Colonic mucosa (tissue), 4 donors: ENCODE measurements at regions not wholly inside any gene's neighbourhood (a gene's known extent, or its start where the extent isn't known, plus 50 kb on each side); places are given as distances from the start of the nearest gene placed in this dataset.

Experiments used
- DNase-seq: peaks from one replicate; pipeline ENCODE4 v3.0.0-alpha.2; 2020
- H3K27ac ChIP-seq: fragments of 200-600 bp; one replicate; pipeline ENCODE4 v1.8.0; 2021
- H3K27me3 ChIP-seq: fragments of 200-600 bp; one replicate; pipeline ENCODE4 v1.8.0; 2021
- H3K36me3 ChIP-seq: fragments of 200-600 bp; one replicate; pipeline ENCODE4 v1.8.0; 2021
- H3K4me1 ChIP-seq: fragments of 200-600 bp; one replicate; pipeline ENCODE4 v1.8.0; 2021; ENCODE audit warnings: mild to moderate bottlenecking
- H3K4me3 ChIP-seq: fragments of 200-600 bp; one replicate; pipeline ENCODE4 v1.8.0; 2021
- H3K9ac ChIP-seq, 2 donors: one replicate each; pipeline ENCODE4 v1.7.0; 2013; ENCODE audit warnings: control low read depth in 2 of 2, low read depth in 2 of 2, low read length in 2 of 2
- H3K9me3 ChIP-seq: fragments of 200-600 bp; one replicate; pipeline ENCODE4 v1.8.0; 2021
- CTCF ChIP-seq: fragments of 200-600 bp; IDR thresholded peaks from one replicate; pipeline ENCODE4 v1.8.0; 2022; ENCODE audit warnings: antibody characterized with exemption, mild to moderate bottlenecking
- intact Hi-C: fragments of 100-400 bp; cut with DNase I; formaldehyde crosslinking; loops from one replicate; pipeline ENCODE4 v1.14.1; 2022
- donor health status: healthy.
- donor health status: DM: no; HTN: no; CAD: no.
- donor health status: DM: no; HTN: no; CAD: no.

GRCh38 chr4:55744369-55744768, 75.2 kb upstream of the EXOC1L start:
- H3K9ac ChIP-seq = no peak overlapping the region
- TF ChIP-seq CTCF = no peak
- no peak overlapping the region for H3K27ac ChIP-seq
- no peaks in the 10 kb centered on the region for H3K9me3 ChIP-seq
- H3K36me3 ChIP-seq = no peaks in the 10 kb centered on the region
- H3K4me1 ChIP-seq = no peaks in the 10 kb centered on the region
- DNase-seq = no peak
- H3K4me3 ChIP-seq = no peak overlapping the region
- no peaks in the 10 kb centered on the region for H3K27me3 ChIP-seq
- intact Hi-C loops = no loop called here

- H3K9me3 ChIP-seq = no peaks in the 10 kb centered on the region
- no peak for TF ChIP-seq CTCF
- intact Hi-C loops = no loop called here
- no peaks in the 10 kb centered on the region for H3K4me1 ChIP-seq
- H3K36me3 ChIP-seq = no peaks in the 10 kb centered on the region
- no peak overlapping the region for H3K4me3 ChIP-seq
- H3K27me3 ChIP-seq = no peaks in the 10 kb centered on the region
- no peak for DNase-seq
- no peak overlapping the region for H3K9ac ChIP-seq
- no peak overlapping the region for H3K27ac ChIP-seq
Observed at GRCh38 chr4:55745014-55745413, 74.6 kb upstream of the EXOC1L start.

GRCh38 chr4:55747793-55748192, 71.8 kb upstream of the EXOC1L start:
- no peak overlapping the region for H3K4me3 ChIP-seq
- no peak overlapping the region for H3K9ac ChIP-seq
- DNase-seq = no peak
- no peaks in the 10 kb centered on the region for H3K36me3 ChIP-seq
- intact Hi-C loops = no loop called here
- TF ChIP-seq CTCF = no peak
- H3K9me3 ChIP-seq = no peaks in the 10 kb centered on the region
- H3K27ac ChIP-seq = no peak overlapping the region
- H3K4me1 ChIP-seq = no peaks in the 10 kb centered on the region
- no peaks in the 10 kb centered on the region for H3K27me3 ChIP-seq

GRCh38 chr4:55749666-55750065, 69.9 kb upstream of the EXOC1L start:
- Histone ChIP-seq H3K4me1 (no peaks in the 10 kb centered on the region), H3K9me3 (no peaks in the 10 kb centered on the region), H3K27me3 (no peaks in the 10 kb centered on the region), H3K4me3 (no peak overlapping the region), H3K27ac (no peak overlapping the region), H3K9ac (no peak overlapping the region), H3K36me3 (no peaks in the 10 kb centered on the region)
- no peak for DNase-seq
- intact Hi-C loops = no loop called here
- TF ChIP-seq CTCF = no peak

GRCh38 chr4:55752810-55753209, 66.8 kb upstream of the EXOC1L start:
- DNase-seq = no peak
- intact Hi-C loops = no loop called here

More at GRCh38 chr4:55752810-55753209, 66.8 kb upstream of the EXOC1L start:
- Histone ChIP-seq H3K4me3 (no peak overlapping the region), H3K27me3 (no peaks in the 10 kb centered on the region), H3K4me1 (no peaks in the 10 kb centered on the region), H3K27ac (no peak overlapping the region), H3K9me3 (no peaks in the 10 kb centered on the region), H3K36me3 (no peaks in the 10 kb centered on the region), H3K9ac (no peak overlapping the region)
- TF ChIP-seq CTCF = no peak
